ENCODE measurements at regions not wholly inside any gene's neighbourhood (a gene's known extent, or its start where the extent isn't known, plus 50 kb on each side); places are given as distances from the start of the nearest gene placed in this dataset.
A peak's percentile ranks its signal among the peaks of the same experiment; 100 is the strongest.
"Not testable (repeated sequence)": the region's sequence is repeated elsewhere in the genome, so short reads cannot be mapped to it uniquely, and the experiment has no call there.

GRCh38 chr9:62882717-62883116, 1692.9 kb downstream of the SPATA31A7 start:
- CTCF ChIA-PET; POLR2A ChIA-PET; H3K4me3 Mint-ChIP-seq (ENCODE audit: unreplicated experiment); DNase-seq (ENCODE audit: unreplicated experiment); H3K9me3 Mint-ChIP-seq (ENCODE audit: unreplicated experiment); H3K36me3 Mint-ChIP-seq (ENCODE audit: insufficient read depth, unreplicated experiment); BruUV-seq (replicated peaks); intact Hi-C loops (cut with micrococcal nuclease); H3K27ac Mint-ChIP-seq (ENCODE audit: low read depth, unreplicated experiment); H3K4me1 Mint-ChIP-seq (ENCODE audit: insufficient read depth, unreplicated experiment): not testable (repeated sequence)
- H3K27me3 Mint-ChIP-seq (ENCODE audit: insufficient read depth, unreplicated experiment) = peaks cover 11% of the 10 kb centered on the region

DNA sequence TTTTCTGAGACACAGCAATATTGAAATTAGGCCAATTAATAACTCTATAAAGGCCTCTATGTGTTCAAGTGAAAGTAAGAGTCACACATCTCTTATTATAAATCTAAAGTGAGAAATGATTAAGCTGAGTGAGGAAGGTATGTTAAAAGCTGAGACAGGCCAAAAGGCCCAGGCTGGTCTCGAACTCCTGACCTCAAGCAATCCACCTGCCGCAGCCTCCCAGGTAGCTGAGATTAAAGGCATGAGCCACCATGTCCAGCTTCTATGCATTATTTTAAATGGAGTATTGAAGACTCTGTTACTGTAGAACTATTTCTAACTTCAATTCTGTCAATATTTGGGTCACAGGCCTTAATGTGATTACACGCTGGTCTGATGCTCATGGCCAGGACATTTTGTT, 1706.9 kb downstream of the SPATA31A7 start:
- H3K4me1 Mint-ChIP-seq (ENCODE audit: insufficient read depth, unreplicated experiment); H3K27ac Mint-ChIP-seq (ENCODE audit: low read depth, unreplicated experiment); H3K27me3 Mint-ChIP-seq (ENCODE audit: insufficient read depth, unreplicated experiment); H3K4me3 Mint-ChIP-seq (ENCODE audit: unreplicated experiment); POLR2A ChIA-PET; H3K36me3 Mint-ChIP-seq (ENCODE audit: insufficient read depth, unreplicated experiment); H3K9me3 Mint-ChIP-seq (ENCODE audit: unreplicated experiment); DNase-seq (ENCODE audit: unreplicated experiment); CTCF ChIA-PET; BruUV-seq (replicated peaks); intact Hi-C loops (cut with micrococcal nuclease): not testable (repeated sequence)

- H3K27ac Mint-ChIP-seq (ENCODE audit: low read depth, unreplicated experiment) = peak overlapping the region; percentile 96
- CTCF ChIA-PET = not testable (repeated sequence)
- H3K4me3 Mint-ChIP-seq (ENCODE audit: unreplicated experiment) = peak overlapping the region; percentile 97
These were observed 1707.8 kb downstream of the SPATA31A7 start for GRCh38 chr9:62897411-62898225.

GRCh38 chr9:62899666-62900065, 1709.8 kb downstream of the SPATA31A7 start:
- H3K4me3 Mint-ChIP-seq (ENCODE audit: unreplicated experiment); H3K36me3 Mint-ChIP-seq (ENCODE audit: insufficient read depth, unreplicated experiment); intact Hi-C loops (cut with micrococcal nuclease); H3K4me1 Mint-ChIP-seq (ENCODE audit: insufficient read depth, unreplicated experiment); H3K27ac Mint-ChIP-seq (ENCODE audit: low read depth, unreplicated experiment); DNase-seq (ENCODE audit: unreplicated experiment); BruUV-seq (replicated peaks); POLR2A ChIA-PET; CTCF ChIA-PET; H3K27me3 Mint-ChIP-seq (ENCODE audit: insufficient read depth, unreplicated experiment); H3K9me3 Mint-ChIP-seq (ENCODE audit: unreplicated experiment): not testable (repeated sequence)

More at GRCh38 chr9:62897411-62898225, 1707.8 kb downstream of the SPATA31A7 start:
- intact Hi-C loops (cut with micrococcal nuclease); POLR2A ChIA-PET; H3K27me3 Mint-ChIP-seq (ENCODE audit: insufficient read depth, unreplicated experiment); H3K9me3 Mint-ChIP-seq (ENCODE audit: unreplicated experiment); BruUV-seq (replicated peaks); H3K36me3 Mint-ChIP-seq (ENCODE audit: insufficient read depth, unreplicated experiment); H3K4me1 Mint-ChIP-seq (ENCODE audit: insufficient read depth, unreplicated experiment): not testable (repeated sequence)
- peak; percentile 24 for DNase-seq (ENCODE audit: unreplicated experiment)

DNA sequence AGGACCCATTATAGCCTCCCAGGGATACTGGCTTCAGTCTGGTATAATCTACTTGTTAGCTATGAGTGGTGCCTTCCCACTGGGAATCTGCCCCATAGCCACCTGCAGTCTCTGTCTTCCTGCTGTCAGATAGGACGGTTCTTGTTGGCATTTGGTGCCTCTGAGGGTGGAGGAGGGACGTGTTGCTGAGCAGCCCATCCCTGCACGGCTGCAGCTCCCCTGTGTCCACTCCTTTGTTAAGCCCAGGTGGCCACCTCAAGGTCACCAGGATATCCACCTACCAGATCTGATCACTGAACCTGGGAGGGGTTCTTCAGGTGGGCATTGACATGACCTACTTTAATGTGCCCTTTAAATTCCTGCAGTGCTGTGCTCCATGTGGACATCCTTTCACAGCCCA, 1714.2 kb downstream of the SPATA31A7 start:
- DNase-seq (ENCODE audit: unreplicated experiment); H3K27ac Mint-ChIP-seq (ENCODE audit: low read depth, unreplicated experiment); intact Hi-C loops (cut with micrococcal nuclease); H3K4me3 Mint-ChIP-seq (ENCODE audit: unreplicated experiment); POLR2A ChIA-PET; CTCF ChIA-PET; H3K36me3 Mint-ChIP-seq (ENCODE audit: insufficient read depth, unreplicated experiment); H3K9me3 Mint-ChIP-seq (ENCODE audit: unreplicated experiment); BruUV-seq (replicated peaks); H3K27me3 Mint-ChIP-seq (ENCODE audit: insufficient read depth, unreplicated experiment); H3K4me1 Mint-ChIP-seq (ENCODE audit: insufficient read depth, unreplicated experiment): not testable (repeated sequence)

- BruUV-seq (replicated peaks); H3K4me1 Mint-ChIP-seq (ENCODE audit: insufficient read depth, unreplicated experiment); intact Hi-C loops (cut with micrococcal nuclease); H3K9me3 Mint-ChIP-seq (ENCODE audit: unreplicated experiment); DNase-seq (ENCODE audit: unreplicated experiment); H3K27me3 Mint-ChIP-seq (ENCODE audit: insufficient read depth, unreplicated experiment); H3K36me3 Mint-ChIP-seq (ENCODE audit: insufficient read depth, unreplicated experiment); CTCF ChIA-PET; H3K27ac Mint-ChIP-seq (ENCODE audit: low read depth, unreplicated experiment); POLR2A ChIA-PET; H3K4me3 Mint-ChIP-seq (ENCODE audit: unreplicated experiment): not testable (repeated sequence)
These were observed 1715.9 kb downstream of the SPATA31A7 start for GRCh38 chr9:62905722-62906121.

GRCh38 chr9:62907866-62908265, 1718.0 kb downstream of the SPATA31A7 start:
- H3K4me3 Mint-ChIP-seq (ENCODE audit: unreplicated experiment); POLR2A ChIA-PET; H3K4me1 Mint-ChIP-seq (ENCODE audit: insufficient read depth, unreplicated experiment); CTCF ChIA-PET; H3K27ac Mint-ChIP-seq (ENCODE audit: low read depth, unreplicated experiment); H3K36me3 Mint-ChIP-seq (ENCODE audit: insufficient read depth, unreplicated experiment); DNase-seq (ENCODE audit: unreplicated experiment); intact Hi-C loops (cut with micrococcal nuclease); BruUV-seq (replicated peaks); H3K27me3 Mint-ChIP-seq (ENCODE audit: insufficient read depth, unreplicated experiment); H3K9me3 Mint-ChIP-seq (ENCODE audit: unreplicated experiment): not testable (repeated sequence)

GRCh38 chr9:62908271-62908670, 1718.4 kb downstream of the SPATA31A7 start:
- H3K4me3 Mint-ChIP-seq (ENCODE audit: unreplicated experiment); CTCF ChIA-PET; intact Hi-C loops (cut with micrococcal nuclease); H3K27ac Mint-ChIP-seq (ENCODE audit: low read depth, unreplicated experiment); POLR2A ChIA-PET; H3K36me3 Mint-ChIP-seq (ENCODE audit: insufficient read depth, unreplicated experiment); BruUV-seq (replicated peaks); H3K4me1 Mint-ChIP-seq (ENCODE audit: insufficient read depth, unreplicated experiment); H3K9me3 Mint-ChIP-seq (ENCODE audit: unreplicated experiment); DNase-seq (ENCODE audit: unreplicated experiment); H3K27me3 Mint-ChIP-seq (ENCODE audit: insufficient read depth, unreplicated experiment): not testable (repeated sequence)

DNA sequence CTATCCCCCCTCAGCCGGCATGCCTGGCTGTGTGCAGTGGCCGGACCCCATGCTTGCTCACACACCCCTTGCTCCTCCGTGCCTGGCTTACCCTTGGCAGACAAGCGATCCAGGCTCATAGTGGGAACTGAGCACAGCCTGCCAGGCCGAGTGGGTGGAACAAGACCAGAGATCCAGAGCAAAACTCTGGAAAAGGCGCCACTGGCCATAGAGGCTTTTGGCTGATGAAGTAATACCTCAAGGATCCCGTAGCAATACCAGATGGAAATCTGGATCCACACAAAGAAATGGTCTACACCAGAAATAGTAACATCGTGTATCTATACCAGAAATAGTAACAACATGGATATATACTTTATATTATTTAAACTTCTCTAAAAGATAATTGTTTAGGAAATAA, 1719.6 kb downstream of the SPATA31A7 start:
- CTCF ChIA-PET; BruUV-seq (replicated peaks); H3K4me1 Mint-ChIP-seq (ENCODE audit: insufficient read depth, unreplicated experiment); POLR2A ChIA-PET; intact Hi-C loops (cut with micrococcal nuclease); DNase-seq (ENCODE audit: unreplicated experiment); H3K27me3 Mint-ChIP-seq (ENCODE audit: insufficient read depth, unreplicated experiment); H3K4me3 Mint-ChIP-seq (ENCODE audit: unreplicated experiment); H3K9me3 Mint-ChIP-seq (ENCODE audit: unreplicated experiment); H3K36me3 Mint-ChIP-seq (ENCODE audit: insufficient read depth, unreplicated experiment); H3K27ac Mint-ChIP-seq (ENCODE audit: low read depth, unreplicated experiment): not testable (repeated sequence)

- BruUV-seq (replicated peaks); intact Hi-C loops (cut with micrococcal nuclease); DNase-seq (ENCODE audit: unreplicated experiment); POLR2A ChIA-PET; H3K27ac Mint-ChIP-seq (ENCODE audit: low read depth, unreplicated experiment); H3K4me1 Mint-ChIP-seq (ENCODE audit: insufficient read depth, unreplicated experiment); H3K36me3 Mint-ChIP-seq (ENCODE audit: insufficient read depth, unreplicated experiment); H3K4me3 Mint-ChIP-seq (ENCODE audit: unreplicated experiment); CTCF ChIA-PET; H3K27me3 Mint-ChIP-seq (ENCODE audit: insufficient read depth, unreplicated experiment); H3K9me3 Mint-ChIP-seq (ENCODE audit: unreplicated experiment): not testable (repeated sequence)
These were observed 1722.4 kb downstream of the SPATA31A7 start for GRCh38 chr9:62912278-62912677.

All from MCF 10A (cell line).